GM18867 (cell line): ENCODE measurements at regions not wholly inside any gene's neighbourhood (a gene's known extent, or its start where the extent isn't known, plus 50 kb on each side); places are given as distances from the start of the nearest gene placed in this dataset.
"Not testable (repeated sequence)": the region's sequence is repeated elsewhere in the genome, so short reads cannot be mapped to it uniquely, and the experiment has no call there.

Source experiments
- ATAC-seq: cut with Tn5 transposase; IDR thresholded peaks from one replicate; pipeline ENCODE4 v1.9.1; 2021; ENCODE audit warnings: mild to moderate bottlenecking, moderate library complexity; ENCODE audit not compliant: unreplicated experiment

DNA sequence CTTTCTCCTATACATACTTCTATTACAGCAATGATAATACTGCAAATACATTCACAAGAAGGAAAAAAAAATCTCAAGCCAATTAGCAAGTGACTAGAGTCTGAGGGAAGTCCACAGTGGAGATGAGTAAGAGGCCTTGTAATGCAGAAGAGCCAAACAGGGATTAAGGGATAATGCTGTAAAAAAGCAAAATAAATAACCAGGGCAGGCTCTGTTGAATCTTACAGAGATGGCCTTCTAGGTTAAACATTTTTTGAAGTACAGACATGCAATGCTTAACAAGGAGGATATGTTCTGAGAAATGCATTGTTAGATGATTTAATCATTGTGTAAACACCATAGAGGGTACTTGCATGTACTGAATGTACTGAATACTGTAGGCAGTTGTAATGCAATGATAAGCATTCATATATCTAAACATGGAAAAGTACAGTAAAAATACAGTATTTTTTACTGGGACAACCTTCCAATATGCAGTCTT lies 122.1 kb upstream of the RMDN2 start:
- no peak for ATAC-seq

DNA sequence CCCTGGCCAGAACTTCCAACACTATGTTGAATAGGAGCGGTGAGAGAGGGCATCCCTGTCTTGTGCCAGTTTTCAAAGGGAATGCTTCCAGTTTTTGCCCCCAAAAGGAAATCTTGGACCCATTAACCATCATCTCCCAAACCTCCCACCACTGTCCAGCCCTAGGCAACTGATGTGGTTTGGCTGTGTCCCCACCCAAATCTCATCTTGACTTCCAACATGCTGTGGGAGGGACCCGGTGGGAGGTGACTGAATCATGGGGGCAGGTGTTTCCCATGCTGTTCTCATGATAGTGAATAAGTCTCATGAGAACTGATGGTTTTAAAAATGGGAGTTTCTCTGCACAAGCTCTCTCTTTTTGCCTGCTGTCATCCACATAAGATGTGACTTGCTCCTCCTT lies 119.1 kb upstream of the RMDN2 start:
- ATAC-seq, result not testable (repeated sequence)

DNA sequence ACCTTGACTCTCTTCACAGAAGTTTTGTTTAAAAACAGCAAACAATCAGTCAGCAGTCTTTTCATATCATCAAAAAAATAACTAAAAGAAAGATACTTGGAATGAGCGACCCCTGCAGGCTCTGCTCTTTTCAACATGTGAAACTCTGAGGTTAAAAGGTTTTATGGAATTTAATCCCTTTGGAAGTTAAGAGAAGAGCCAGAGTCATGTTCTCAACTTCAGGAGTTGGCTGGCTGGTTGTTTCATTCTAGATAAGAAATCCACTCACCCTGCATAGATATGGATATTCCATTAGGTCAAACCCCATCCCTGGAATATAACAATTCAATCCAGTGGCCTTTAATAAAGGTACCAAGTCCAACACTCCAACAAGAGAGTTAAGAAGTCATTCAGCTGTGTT lies 115.6 kb upstream of the RMDN2 start:
- no peak for ATAC-seq

DNA sequence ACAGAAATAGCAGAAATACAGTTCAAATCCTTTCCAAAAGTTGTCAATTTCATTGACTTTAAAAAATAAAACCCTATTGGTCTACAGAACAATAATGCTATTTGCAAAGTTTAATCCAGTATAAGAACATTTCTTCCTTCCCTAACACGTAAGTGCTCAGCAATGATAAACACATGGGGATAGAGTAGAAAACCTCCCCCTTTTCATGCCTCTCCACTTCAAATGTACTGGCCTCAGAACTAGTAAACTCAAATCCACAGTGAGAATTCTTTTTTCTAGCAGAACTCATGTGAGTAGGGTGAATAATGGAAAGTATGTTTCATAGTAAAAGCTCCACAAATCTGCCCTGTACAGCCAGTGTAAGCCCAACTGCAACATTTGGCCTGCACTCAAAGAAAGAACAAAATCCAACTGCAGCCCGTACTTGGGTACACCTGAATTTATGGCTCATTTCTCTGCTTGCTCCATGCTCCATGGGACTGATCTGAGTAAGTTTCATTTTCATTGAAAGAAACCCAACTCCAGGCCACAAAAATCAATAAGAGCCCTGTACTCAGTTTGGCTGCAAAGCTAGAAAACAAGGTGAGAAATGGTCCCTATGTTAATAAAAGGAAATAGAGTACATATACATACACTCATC lies 115.0 kb upstream of the RMDN2 start:
- ATAC-seq, result no peak

DNA sequence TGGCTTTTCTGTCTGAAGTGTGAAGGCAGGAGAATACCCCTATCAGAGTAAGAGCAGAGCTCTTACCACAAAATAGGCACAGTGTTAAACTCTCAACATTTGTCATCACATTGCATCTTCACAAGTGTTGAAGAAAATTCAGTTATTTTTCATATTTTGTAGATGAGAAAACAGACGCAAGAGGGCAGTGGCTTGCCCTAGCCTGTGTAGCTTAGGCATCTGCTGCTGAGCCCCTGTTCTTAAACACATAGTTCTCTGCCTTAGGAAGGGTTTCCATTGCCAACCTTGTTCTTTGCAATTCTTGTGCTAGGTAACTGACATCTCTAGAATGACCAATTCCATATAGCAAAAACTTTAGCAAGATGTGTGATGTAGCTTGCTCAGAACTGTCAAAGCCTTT lies 112.7 kb upstream of the RMDN2 start:
- ATAC-seq, result no peak

DNA sequence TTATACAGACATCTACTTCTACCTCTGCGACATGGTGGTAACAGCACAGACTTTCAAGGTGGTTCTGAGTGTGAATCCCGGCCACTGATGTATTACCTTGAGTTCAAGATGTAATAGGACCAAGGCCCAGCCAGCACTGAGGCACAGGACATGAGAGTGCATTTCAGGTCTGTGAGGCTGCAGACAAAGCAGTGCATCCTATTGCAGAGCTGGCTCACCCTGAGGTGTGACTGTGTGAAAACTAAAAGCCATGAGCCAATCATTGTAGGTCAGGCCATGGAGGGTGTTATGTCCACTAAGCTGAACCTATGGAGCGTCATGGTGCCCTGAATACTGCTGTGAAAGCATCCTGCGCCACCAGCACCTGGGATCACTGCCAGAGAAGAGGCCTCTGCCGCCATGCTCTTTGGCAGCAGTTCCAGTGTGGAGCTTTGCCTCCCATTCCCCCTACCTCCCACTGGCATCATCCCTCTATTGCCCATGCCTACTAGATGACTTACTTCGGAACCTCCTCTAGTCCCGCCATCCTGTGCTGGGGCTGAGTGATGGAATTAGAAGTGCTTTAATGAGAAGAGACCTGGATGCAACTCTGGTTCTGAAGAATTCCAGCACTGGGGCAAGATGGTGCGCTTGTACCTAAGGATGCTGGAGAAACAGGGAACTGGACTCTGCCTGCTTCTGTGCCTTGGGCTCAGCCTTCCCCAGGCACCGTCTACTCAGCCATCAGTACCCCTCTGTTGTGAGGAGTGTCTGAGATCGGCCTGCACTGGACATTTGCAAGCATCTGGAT lies 112.0 kb upstream of the RMDN2 start:
- ATAC-seq, result no peak

DNA sequence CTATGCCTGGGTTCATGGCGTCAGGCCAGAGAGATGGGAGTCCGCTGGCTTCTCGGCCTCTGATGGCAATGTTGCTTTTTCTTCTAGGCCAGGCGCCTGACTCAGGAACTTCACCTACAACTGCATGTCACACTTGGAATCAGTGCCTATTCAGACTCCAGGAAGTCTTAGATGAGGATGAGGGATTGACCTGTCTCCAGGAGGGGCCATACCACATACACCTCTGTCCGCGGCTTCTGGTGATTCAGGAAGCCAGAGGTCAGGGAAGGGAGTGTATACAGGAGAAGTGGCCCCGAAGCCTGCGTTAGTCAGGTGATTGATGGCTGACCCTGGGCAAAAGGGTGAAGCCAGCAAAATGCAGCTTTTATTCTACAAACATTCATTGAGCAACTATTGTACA lies 109.1 kb upstream of the RMDN2 start:
- ATAC-seq, result no peak

DNA sequence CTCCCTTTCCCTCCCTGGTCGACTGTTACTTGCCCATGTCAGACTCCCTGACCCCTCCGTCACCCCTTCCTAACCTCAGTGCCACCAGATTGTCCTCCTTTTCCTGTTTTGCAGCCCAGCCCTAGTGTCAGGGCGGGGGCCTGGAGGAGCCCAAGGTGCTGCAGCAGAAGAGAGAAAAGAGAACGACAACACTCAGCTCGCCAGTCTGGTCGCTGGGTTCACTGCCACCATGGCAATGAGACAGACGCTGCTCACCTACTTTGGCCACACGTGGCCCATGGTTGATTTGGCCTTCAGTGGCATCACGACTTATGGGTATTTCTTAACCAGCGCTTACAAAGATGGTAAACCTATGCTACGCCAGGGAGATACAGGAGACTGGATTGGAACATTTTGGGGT lies 108.4 kb upstream of the RMDN2 start:
- ATAC-seq, result no peak

DNA sequence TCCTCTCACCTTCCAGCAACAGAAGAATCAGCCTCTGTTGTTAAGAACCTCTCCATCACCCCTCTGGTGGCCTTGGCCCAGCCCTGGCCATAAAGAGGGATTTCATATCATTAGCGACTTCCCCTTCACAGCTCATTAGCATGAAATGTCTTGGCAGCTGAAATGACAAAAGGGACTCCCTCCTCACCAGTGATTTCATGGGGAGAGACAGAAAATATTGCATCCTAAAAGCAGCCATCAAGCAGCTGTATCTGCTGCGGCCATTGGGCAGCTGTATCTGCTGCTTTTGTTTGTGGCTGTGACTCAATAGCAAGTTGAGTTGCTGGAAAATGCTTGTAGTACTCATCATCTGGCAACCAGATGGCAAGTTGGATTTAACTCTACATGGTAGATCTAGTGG lies 105.9 kb upstream of the RMDN2 start:
- no peak for ATAC-seq

DNA sequence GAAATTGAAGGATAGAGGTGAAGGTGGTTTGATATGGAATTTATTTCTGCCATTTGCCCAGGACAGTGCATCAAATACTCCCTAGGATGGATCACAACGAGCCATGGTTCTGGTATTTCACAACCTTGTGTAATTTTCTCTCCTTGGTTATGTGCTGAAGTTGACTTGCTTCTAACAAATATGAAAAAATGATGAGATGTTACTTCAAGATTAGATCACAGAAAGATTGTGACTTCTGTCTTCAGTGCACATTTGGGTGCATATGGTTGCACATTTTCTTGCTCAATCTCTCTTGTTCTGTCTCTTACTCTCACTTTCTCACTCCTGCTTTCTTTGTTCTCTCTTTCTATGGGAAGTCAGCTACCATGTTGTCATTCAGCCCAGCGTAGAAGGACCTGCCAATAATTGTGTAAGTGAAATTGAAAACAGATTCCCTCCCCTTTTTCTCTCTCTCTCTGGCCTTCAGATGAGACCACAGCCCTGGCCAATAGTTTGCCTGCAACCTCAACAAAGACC lies 104.6 kb upstream of the RMDN2 start:
- ATAC-seq, result no peak

DNA sequence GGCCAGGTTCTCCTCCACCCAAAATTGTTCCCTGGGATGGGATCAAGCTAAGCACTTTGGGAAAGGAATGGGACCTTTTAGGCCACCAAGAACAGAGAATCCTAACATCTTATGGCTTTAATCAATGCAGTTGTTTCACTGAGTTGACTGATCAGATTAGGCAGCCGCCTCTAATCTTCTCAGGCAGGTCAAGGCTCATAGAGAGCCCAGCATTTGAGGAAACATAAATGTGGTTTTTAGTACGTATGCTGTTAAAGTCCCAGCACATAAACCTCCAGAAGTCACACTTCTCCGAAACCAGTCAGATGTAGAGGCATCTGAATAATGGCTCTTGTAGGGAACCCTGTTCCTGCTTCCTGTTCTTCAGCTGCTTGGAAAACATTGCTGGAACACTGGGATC lies 99.5 kb upstream of the RMDN2 start:
- ATAC-seq, result no peak

DNA sequence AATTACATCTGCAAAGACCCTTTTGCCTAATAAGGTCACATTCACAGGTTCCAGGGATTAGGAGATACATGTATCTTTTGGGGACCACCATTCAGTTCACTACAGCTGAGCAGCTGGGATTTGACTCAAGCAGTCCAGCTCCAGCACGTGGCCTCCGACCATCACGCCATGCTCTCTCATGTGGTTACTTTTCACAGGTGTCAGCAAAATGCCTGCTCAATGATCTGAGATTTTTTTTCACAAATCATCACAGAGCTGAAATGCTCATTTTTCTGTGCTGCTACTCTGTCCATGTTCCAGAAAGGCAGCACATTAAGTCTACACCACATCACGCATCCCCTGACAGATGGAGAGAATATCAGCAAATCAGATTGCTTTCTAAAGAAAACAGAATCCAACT lies 98.5 kb upstream of the RMDN2 start:
- ATAC-seq, result no peak

DNA sequence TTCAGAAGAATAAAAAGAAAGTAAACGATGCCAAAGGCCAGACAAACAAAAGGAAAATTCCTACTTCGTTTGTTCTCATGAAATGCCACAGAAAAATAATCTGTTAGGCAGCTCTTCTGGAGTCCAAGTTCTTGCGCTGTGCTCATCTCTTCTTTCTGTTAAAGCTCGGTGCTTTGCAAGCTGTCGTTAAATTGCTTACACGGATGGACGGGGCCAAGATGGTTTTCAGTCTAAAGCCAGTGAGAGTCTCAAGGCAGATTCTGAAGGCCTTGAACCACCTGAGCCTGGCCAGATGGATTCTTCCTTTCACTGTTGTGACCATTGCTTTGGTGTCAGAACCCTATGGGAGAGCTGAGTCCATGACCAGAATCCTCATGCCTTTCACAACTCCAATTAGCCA lies 97.6 kb upstream of the RMDN2 start:
- ATAC-seq, result no peak

DNA sequence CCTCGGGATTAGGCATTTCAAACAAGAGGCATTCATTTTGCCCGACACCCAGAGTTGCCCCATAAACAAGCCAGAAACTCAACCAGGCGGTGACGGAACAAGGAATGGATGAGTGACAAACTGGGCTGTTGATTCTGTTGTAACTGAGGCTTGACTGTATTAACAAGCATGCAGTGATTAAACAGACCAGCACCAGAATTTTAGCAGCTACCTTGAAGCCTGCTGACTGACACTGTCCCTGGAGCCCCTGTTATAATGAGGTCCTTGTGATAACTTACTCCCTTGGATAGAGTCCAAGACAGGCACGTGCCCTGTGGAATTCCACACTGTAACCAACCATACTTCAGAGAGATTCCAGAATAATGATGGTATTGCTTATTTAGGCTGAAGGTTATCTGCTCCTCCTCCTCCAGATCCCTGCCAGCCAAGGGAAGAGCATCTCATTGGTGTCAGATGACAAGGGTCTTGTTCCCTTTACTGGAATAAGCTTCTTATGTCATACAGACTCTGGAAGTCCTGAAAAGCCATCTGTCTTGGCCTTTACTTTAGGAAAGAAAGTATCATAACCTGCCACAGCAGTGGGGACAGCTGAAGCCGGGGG lies 97.1 kb upstream of the RMDN2 start:
- ATAC-seq, result no peak

DNA sequence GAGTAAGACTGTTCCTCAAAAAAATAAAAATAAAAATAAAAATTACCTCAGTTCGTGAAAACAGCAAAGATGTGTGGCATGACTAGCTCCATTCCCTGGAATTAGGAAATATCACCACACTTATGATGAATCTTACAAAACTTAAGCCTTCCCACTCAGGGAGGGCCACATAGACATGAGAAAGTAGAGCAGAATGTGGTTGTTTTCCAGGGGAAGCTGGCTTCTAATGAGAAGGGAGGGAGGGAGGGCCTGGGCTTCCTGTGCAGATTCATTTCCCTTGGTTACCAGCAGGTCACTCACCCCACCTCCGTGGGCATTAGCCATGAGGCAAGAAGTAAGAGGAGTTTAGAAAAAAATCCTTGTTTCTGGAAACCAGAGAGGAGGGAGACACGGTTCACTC lies 95.9 kb upstream of the RMDN2 start:
- ATAC-seq, result no peak

DNA sequence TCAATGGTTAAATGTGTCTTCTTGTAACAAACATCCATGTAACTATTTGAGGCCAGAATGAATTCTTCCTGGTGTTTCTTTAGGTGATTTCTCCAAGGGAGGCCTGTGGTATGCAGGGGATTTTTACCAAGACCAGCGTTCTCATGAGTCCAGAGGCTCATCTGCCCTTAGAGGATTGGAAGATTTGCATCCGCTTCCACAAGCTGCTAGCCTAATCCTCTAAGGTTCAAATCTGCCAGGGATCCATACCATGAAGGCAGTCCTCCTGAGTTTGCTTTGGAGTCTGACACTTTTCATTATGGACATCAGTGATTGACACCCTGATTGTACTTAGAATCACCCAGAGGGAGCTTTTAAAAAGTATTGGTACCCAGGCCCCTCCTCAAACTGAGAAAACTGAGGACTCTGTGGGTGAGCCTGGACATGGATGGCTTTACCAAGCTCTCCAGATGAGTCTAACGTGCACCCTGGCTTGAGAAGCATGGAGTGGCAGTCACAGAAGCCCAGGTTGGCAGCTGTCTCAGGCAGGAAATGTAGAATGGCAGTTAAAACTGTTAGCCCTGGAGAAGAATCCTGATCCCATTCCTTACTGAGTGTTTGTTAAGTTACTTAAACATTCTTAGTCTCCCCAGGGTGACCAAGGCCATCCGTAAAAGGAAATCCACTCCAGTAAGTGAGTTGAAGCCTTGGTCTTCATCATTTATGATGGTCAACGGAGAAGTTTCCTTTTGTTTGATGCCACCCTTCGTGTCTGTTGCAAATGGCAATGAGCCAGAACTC lies 95.3 kb upstream of the RMDN2 start:
- no peak for ATAC-seq

DNA sequence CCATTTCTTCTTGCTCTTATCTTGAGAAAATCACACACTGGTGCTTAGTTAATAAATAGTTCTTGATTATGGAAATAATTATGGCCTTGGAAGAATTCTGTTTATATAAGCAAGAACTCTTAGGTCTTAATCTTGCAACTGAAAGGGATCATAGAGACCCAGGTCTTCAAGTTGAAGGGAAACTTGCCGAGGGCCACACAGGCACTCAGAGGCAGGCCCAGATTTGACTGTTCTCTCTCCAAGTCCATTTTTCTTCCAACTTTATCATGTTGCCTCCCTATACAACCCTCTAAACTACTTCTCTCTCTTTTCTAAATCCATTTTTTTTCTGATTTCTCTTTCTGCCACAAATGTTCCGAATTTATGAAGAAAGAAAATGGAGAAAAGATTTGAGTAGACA lies 94.5 kb upstream of the RMDN2 start:
- ATAC-seq, result no peak

DNA sequence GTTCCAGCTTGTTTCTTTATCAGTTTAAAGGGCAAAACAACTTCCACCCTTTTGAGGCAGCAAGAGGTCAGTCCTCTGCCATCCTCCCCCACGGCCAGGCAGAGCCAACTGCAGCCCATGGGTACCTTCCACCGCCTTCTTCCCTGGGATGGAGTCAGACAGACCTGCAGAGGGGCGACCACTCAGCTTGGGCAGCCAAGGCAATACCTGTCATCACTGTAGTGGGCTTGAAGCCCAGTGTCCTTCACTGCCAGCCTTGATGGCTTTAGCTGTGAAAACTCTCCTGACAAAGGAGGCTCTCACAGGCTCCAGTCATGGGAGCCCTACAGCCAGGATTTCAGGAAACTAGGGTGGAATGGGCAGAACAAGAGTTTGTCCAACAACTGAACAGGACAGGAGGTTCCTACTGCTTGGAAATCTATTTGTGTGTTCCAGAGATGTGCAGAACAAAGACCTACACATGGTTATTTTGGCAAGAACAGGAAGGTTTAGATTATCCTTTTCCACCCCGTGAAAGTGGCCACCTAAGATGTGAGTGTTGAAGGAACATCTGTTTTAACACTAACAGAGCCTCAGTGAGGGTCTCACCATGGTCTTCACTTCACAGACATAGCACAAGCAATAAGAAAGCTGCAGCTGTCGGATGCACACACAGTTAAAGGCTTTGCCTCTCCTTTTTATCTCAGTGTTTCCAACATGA lies 93.9 kb upstream of the RMDN2 start:
- ATAC-seq, result no peak

DNA sequence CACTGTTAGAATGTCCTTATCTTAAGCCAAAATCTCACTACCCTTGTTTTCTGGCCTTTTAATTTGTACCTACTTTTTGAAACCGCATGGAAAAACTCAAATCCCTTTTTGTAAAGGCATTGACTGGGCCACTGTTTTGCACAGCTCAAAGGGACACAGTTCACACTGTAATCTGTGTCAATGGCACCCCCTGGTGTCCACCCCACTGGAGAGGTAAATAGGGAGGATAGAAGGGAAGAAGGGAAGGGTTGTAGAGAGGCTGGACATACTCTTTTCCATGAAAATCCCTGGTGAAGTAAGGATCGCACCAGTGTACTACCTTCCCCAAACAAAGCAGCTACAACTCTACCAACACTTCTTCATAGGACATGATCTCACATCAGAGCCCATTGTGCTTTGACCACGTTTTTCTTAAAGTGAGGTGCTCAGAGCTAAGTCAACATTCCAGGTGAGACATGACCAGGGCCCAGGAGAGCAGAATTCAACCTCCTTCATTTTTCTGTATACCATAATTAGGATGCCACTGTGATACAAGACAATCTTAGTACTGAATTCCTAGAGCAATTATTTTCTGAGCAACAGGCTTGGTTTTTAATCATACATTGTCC lies 92.4 kb upstream of the RMDN2 start:
- peak; percentile 67 for ATAC-seq

DNA sequence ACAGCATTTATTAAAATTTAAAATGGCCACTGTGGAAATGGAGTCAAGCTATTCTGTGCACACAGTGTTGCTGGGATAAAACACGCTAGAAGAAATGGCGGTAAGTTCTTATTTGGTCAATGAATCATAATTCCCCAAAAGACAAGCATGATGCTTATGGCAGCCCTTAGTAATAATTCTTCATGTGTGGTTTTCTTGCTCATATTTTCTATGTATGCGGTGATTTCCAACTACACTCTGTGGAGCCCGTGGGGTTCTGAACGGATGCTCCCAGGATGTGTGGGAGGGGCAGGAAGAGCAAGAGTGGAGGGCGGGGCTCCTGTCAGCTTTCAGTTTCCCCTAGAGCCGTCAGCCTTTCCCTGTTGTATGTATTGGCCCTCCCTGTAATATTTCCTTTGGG lies 91.7 kb upstream of the RMDN2 start:
- peak; percentile 76 for ATAC-seq
